Gastroesophageal sphincter (tissue), 4 donors: ENCODE measurements at regions not wholly inside any gene's neighbourhood (a gene's known extent, or its start where the extent isn't known, plus 50 kb on each side); places are given as distances from the start of the nearest gene placed in this dataset.

ENCODE experiments used
- ATAC-seq: fragments of 150-250 bp; one replicate; pipeline ENCODE4 v1.9.1; 2016; ENCODE audit warnings: mild to moderate bottlenecking, moderate library complexity
- H3K27ac ChIP-seq, 4 donors: fragments of 200-600 bp; sonication (generic) in 3 of 4; 1 replicate in 3 of 4; 2 replicates in 1 of 4; pipeline ENCODE4 v1.5.1; 2016 to 2019
- H3K27me3 ChIP-seq: fragments of 200-600 bp; sonication (generic); one replicate; pipeline ENCODE4 v1.5.1; 2019
- H3K36me3 ChIP-seq, 2 donors: fragments of 200-600 bp; sonication (generic); one replicate each; pipeline ENCODE4 v1.5.1; 2019; ENCODE audit warnings: control low read depth in 1 of 2
- H3K4me1 ChIP-seq, 3 donors: fragments of 200-600 bp; sonication (generic); 1 replicate in 2 of 3; 2 replicates in 1 of 3; pipeline ENCODE4 v1.5.1; 2016 to 2019; ENCODE audit warnings: control low read depth in 2 of 3
- H3K4me3 ChIP-seq, 2 donors: fragments of 200-600 bp; sonication (generic); one replicate each; pipeline ENCODE4 v1.5.1; 2019; ENCODE audit warnings: mild to moderate bottlenecking in 1 of 2, moderate library complexity in 1 of 2
- H3K9me3 ChIP-seq, 3 donors: fragments of 200-600 bp; sonication (generic); one replicate each; pipeline ENCODE4 v1.5.1; 2017 to 2019; ENCODE audit warnings: control low read depth in 2 of 3
- CTCF ChIP-seq, 4 experiments: fragments of 200-600 bp in 2 of 4; fragments of 450-650 bp in 2 of 4; sonication (generic) in 1 of 4; IDR thresholded peaks; one replicate each; pipeline ENCODE4 v1.5.1; 2017 to 2019; ENCODE audit warnings: antibody characterized with exemption in 4 of 4, mild to moderate bottlenecking in 2 of 4, moderate library complexity in 2 of 4
- EP300 ChIP-seq: sonication (generic); formaldehyde crosslinking; IDR thresholded peaks from one replicate; pipeline ENCODE4 v1.6.1; 2017; ENCODE audit warnings: antibody characterized with exemption, mild to moderate bottlenecking
- POLR2A ChIP-seq, 2 donors: fragments of 450-650 bp; IDR thresholded peaks; one replicate each; pipeline ENCODE4 v1.6.1; 2017; ENCODE audit warnings: antibody characterized with exemption in 2 of 2, mild to moderate bottlenecking in 2 of 2, moderate library complexity in 1 of 2
- POLR2AphosphoS5 ChIP-seq: sonication (generic); formaldehyde crosslinking; IDR thresholded peaks from one replicate; pipeline ENCODE4 v1.6.1; 2017; ENCODE audit warnings: antibody characterized with exemption
- WGBS, 2 donors: methylation state at CpG; one replicate each; pipeline ENCODE4 v1.1.5; 2018; ENCODE audit warnings: low coverage in 1 of 2; 5-methylcytosine and 5-hydroxymethylcytosine counted together

- H3K27me3 ChIP-seq = no peaks in the 10 kb centered on the region
- H3K4me1 ChIP-seq = no peaks in the 10 kb centered on the region
- ATAC-seq = no peak
- H3K9me3 ChIP-seq = no peaks in the 10 kb centered on the region
- H3K36me3 ChIP-seq = no peaks in the 10 kb centered on the region
- TF ChIP-seq EP300 (no peak), POLR2A (IDR thresholded peaks at IDR 0.05) (no peak), CTCF (IDR thresholded peaks at IDR 0.05) (no peak), POLR2AphosphoS5 (no peak)
- H3K27ac ChIP-seq = no peak overlapping the region
- 60 to 80% methylated on average over 1 of the region's 1 CpG for WGBS, 2 donors
- H3K4me3 ChIP-seq = no peak overlapping the region
Measured at GRCh38 chr11:104402812-104403521, 239.0 kb upstream of the PDGFD start.

- H3K4me1 ChIP-seq = no peaks in the 10 kb centered on the region
- H3K36me3 ChIP-seq = no peaks in the 10 kb centered on the region
- TF ChIP-seq CTCF (IDR thresholded peaks at IDR 0.05) (no peak), POLR2A (IDR thresholded peaks at IDR 0.05) (no peak), EP300 (no peak), POLR2AphosphoS5 (no peak)
- no peak for ATAC-seq
- WGBS, 2 donors = 36 to 64% methylated on average over 1 of the region's 1 CpG
- no peaks in the 10 kb centered on the region for H3K9me3 ChIP-seq
- H3K27me3 ChIP-seq = no peaks in the 10 kb centered on the region
- no peak overlapping the region for H3K27ac ChIP-seq
- no peak overlapping the region for H3K4me3 ChIP-seq
Measured at GRCh38 chr11:104394508-104394907, 230.6 kb upstream of the PDGFD start.

GRCh38 chr11:104390651-104391050 lies 226.7 kb upstream of the PDGFD start:
- ATAC-seq = no peak
- 86 to 89% methylated on average over 3 to 4 of the region's 4 CpGs for WGBS, 2 donors
- no peak overlapping the region for H3K4me3 ChIP-seq

GRCh38 chr11:104385884-104386283 lies 221.9 kb upstream of the PDGFD start:
- Histone ChIP-seq H3K27ac (no peak overlapping the region), H3K9me3 (no peaks in the 10 kb centered on the region), H3K27me3 (no peaks in the 10 kb centered on the region), H3K4me3 (no peak overlapping the region), H3K36me3 (no peaks in the 10 kb centered on the region), H3K4me1 (no peaks in the 10 kb centered on the region)
- 82 to 100% methylated on average over 1 of the region's 1 CpG for WGBS, 2 donors
- no peak for ATAC-seq
- no peak for TF ChIP-seq CTCF (IDR thresholded peaks at IDR 0.05)
- no peak for TF ChIP-seq POLR2A (IDR thresholded peaks at IDR 0.05)
- TF ChIP-seq EP300 = no peak
- no peak for TF ChIP-seq POLR2AphosphoS5

More at GRCh38 chr11:104390651-104391050, 226.7 kb upstream of the PDGFD start:
- Histone ChIP-seq H3K36me3 (no peaks in the 10 kb centered on the region), H3K27me3 (no peaks in the 10 kb centered on the region), H3K9me3 (no peaks in the 10 kb centered on the region), H3K27ac (no peak overlapping the region), H3K4me1 (no peaks in the 10 kb centered on the region)
- TF ChIP-seq POLR2A (IDR thresholded peaks at IDR 0.05) (no peak), CTCF (IDR thresholded peaks at IDR 0.05) (no peak), EP300 (no peak), POLR2AphosphoS5 (no peak)

- Histone ChIP-seq H3K27me3 (no peaks in the 10 kb centered on the region), H3K27ac (no peak overlapping the region), H3K4me1 (no peaks in the 10 kb centered on the region), H3K36me3 (no peaks in the 10 kb centered on the region), H3K9me3 (no peaks in the 10 kb centered on the region), H3K4me3 (no peak overlapping the region)
- no peak for ATAC-seq
- TF ChIP-seq EP300 (no peak), POLR2AphosphoS5 (no peak), CTCF (IDR thresholded peaks at IDR 0.05) (no peak), POLR2A (IDR thresholded peaks at IDR 0.05) (no peak)
Measured at GRCh38 chr11:104380358-104380757, 216.4 kb upstream of the PDGFD start.
